Mucosa of descending colon (tissue), 3 donors: ENCODE measurements at regions not wholly inside any gene's neighbourhood (a gene's known extent, or its start where the extent isn't known, plus 50 kb on each side); places are given as distances from the start of the nearest gene placed in this dataset.

Source experiments
- ATAC-seq: fragments of 200-7000 bp; cut with Tn5 transposase; one replicate; pipeline ENCODE4 v1.9.1; 2020; ENCODE audit warnings: mild to moderate bottlenecking, moderate library complexity
- DNase-seq, 3 donors: peaks; one replicate each; pipeline ENCODE4 v3.0.0-alpha.2; 2020
- H3K36me3 ChIP-seq: fragments of 200-600 bp; one replicate; pipeline ENCODE4 v1.8.0; 2021; ENCODE audit warnings: low read depth, mild to moderate bottlenecking
- H3K4me1 ChIP-seq: fragments of 200-600 bp; one replicate; pipeline ENCODE4 v1.8.0; 2021; ENCODE audit warnings: low read depth, mild to moderate bottlenecking
- H3K4me3 ChIP-seq: fragments of 200-600 bp; one replicate; pipeline ENCODE4 v1.8.0; 2021; ENCODE audit warnings: mild to moderate bottlenecking
- H3K9me3 ChIP-seq: fragments of 200-600 bp; one replicate; pipeline ENCODE4 v1.8.0; 2021; ENCODE audit warnings: mild to moderate bottlenecking
- CTCF ChIP-seq: fragments of 200-600 bp; IDR thresholded peaks from one replicate; pipeline ENCODE4 v1.8.0; 2022; ENCODE audit warnings: antibody characterized with exemption, mild to moderate bottlenecking
- intact Hi-C, 2 donors: fragments of 100-400 bp; cut with DNase I in 1 of 2; cut with micrococcal nuclease in 1 of 2; formaldehyde crosslinking; loops; one replicate each; pipeline versions ENCODE4 v1.11.0 to v1.11.1; 2022; cut with DNase I, micrococcal nuclease
- donor health status: DM: no; HTN: no; CAD: no; lungs with moderate emphysema.
- donor health status: DM: no; HTN: no; CAD: no.
- donor health status: DM: no; HTN: yes; CAD: no.

- intact Hi-C loops, result no loop called here
- no peak for DNase-seq
- Histone ChIP-seq H3K36me3 (no peaks in the 10 kb centered on the region), H3K4me3 (no peak overlapping the region), H3K9me3 (no peaks in the 10 kb centered on the region), H3K4me1 (peaks cover 5% of the 10 kb centered on the region)
- TF ChIP-seq CTCF, result no peak
- ATAC-seq, result no peak
These were observed 188.6 kb downstream of the CXCL12 start for GRCh38 chr10:44196336-44196735.

GRCh38 chr10:44196008-44196320 is 188.9 kb downstream of the CXCL12 start:
- no peak for TF ChIP-seq CTCF
- H3K36me3 ChIP-seq, result no peaks in the 10 kb centered on the region
- H3K4me3 ChIP-seq, result no peak overlapping the region
- intact Hi-C loops, result no loop called here
- ATAC-seq (no peak), DNase-seq (no peak)
- peaks cover 5% of the 10 kb centered on the region for H3K4me1 ChIP-seq
- H3K9me3 ChIP-seq, result no peaks in the 10 kb centered on the region

- Histone ChIP-seq H3K4me1 (peaks cover 5% of the 10 kb centered on the region), H3K36me3 (no peaks in the 10 kb centered on the region), H3K4me3 (no peak overlapping the region), H3K9me3 (peaks cover 3% of the 10 kb centered on the region)
- no peak for TF ChIP-seq CTCF
- intact Hi-C loops, result no loop called here
- ATAC-seq, result peak; percentile 83
- peak; percentile 52 to 68 (median 55) for DNase-seq
These were observed 189.5 kb downstream of the CXCL12 start for GRCh38 chr10:44195112-44196007.

- intact Hi-C loops, result no loop called here
- no peak for DNase-seq
- no peak for TF ChIP-seq CTCF
- H3K4me3 ChIP-seq, result no peak overlapping the region
- no peak for ATAC-seq
- peaks cover 5% of the 10 kb centered on the region for H3K4me1 ChIP-seq
- H3K36me3 ChIP-seq, result no peaks in the 10 kb centered on the region
- peaks cover 5% of the 10 kb centered on the region for H3K9me3 ChIP-seq
These were observed 190.5 kb downstream of the CXCL12 start for GRCh38 chr10:44194435-44194834.

GRCh38 chr10:44193567-44194220 is 191.2 kb downstream of the CXCL12 start:
- peaks cover 5% of the 10 kb centered on the region for H3K4me1 ChIP-seq
- DNase-seq (no peak), ATAC-seq (no peak)
- TF ChIP-seq CTCF, result no peak
- no peaks in the 10 kb centered on the region for H3K36me3 ChIP-seq
- intact Hi-C loops, result no loop called here
- peaks cover 5% of the 10 kb centered on the region for H3K9me3 ChIP-seq
- no peak overlapping the region for H3K4me3 ChIP-seq
